HG02885 (cell line): ENCODE measurements at regions not wholly inside any gene's neighbourhood (a gene's known extent, or its start where the extent isn't known, plus 50 kb on each side); places are given as distances from the start of the nearest gene placed in this dataset.

Experiments used
- ATAC-seq: cut with Tn5 transposase; IDR thresholded peaks from one replicate; pipeline ENCODE4 v1.9.1; 2021; ENCODE audit warnings: mild to moderate bottlenecking; ENCODE audit not compliant: unreplicated experiment, poor library complexity

- ATAC-seq, result no peak
Measured at GRCh38 chr10:2925631-2926030, 141.7 kb upstream of the PFKP start.

- no peak for ATAC-seq
Measured at GRCh38 chr10:2924431-2924830, 142.9 kb upstream of the PFKP start.

GRCh38 chr10:2921956-2922680 lies 145.2 kb upstream of the PFKP start:
- ATAC-seq, result no peak

GRCh38 chr10:2920637-2921036 lies 146.7 kb upstream of the PFKP start:
- no peak for ATAC-seq

GRCh38 chr10:2920168-2920567 lies 147.2 kb upstream of the PFKP start:
- no peak for ATAC-seq

GRCh38 chr10:2919016-2919415 lies 148.3 kb upstream of the PFKP start:
- ATAC-seq, result no peak

GRCh38 chr10:2918489-2918888 lies 148.9 kb upstream of the PFKP start:
- no peak for ATAC-seq

GRCh38 chr10:2917926-2918325 lies 149.4 kb upstream of the PFKP start:
- no peak for ATAC-seq

- no peak for ATAC-seq
Measured at GRCh38 chr10:2915412-2915811, 151.9 kb upstream of the PFKP start.

- no peak for ATAC-seq
Measured at GRCh38 chr10:2914741-2915140, 152.6 kb upstream of the PFKP start.

GRCh38 chr10:2913474-2913873 lies 153.9 kb upstream of the PFKP start:
- no peak for ATAC-seq

GRCh38 chr10:2910656-2911055 lies 156.7 kb upstream of the PFKP start:
- ATAC-seq, result no peak

- ATAC-seq, result no peak
Measured at GRCh38 chr10:2909921-2910320, 157.4 kb upstream of the PFKP start.

- ATAC-seq, result no peak
Measured at GRCh38 chr10:2908851-2909630, 158.3 kb upstream of the PFKP start.

GRCh38 chr10:2906974-2907373 lies 160.4 kb upstream of the PFKP start:
- no peak for ATAC-seq

- no peak for ATAC-seq
Measured at GRCh38 chr10:2905851-2906250, 161.5 kb upstream of the PFKP start.

GRCh38 chr10:2900530-2900929 lies 166.8 kb upstream of the PFKP start:
- ATAC-seq, result no peak

- ATAC-seq, result no peak
Measured at GRCh38 chr10:2899246-2899951, 167.9 kb upstream of the PFKP start.

GRCh38 chr10:2898509-2898860 lies 168.9 kb upstream of the PFKP start:
- no peak for ATAC-seq

GRCh38 chr10:2897619-2898508 lies 169.5 kb upstream of the PFKP start:
- no peak for ATAC-seq
